Ectodermal cell (in vitro differentiated cells): ENCODE measurements at regions not wholly inside any gene's neighbourhood (a gene's known extent, or its start where the extent isn't known, plus 50 kb on each side); places are given as distances from the start of the nearest gene placed in this dataset.
"Not testable (repeated sequence)": the region's sequence is repeated elsewhere in the genome, so short reads cannot be mapped to it uniquely, and the experiment has no call there.

Experiments used
- H3K27ac ChIP-seq: 2 replicates; pipeline ENCODE4 v1.7.0; 2013; ENCODE audit warnings: mild to moderate bottlenecking, low read depth, low read length; ENCODE audit not compliant: insufficient read depth, poor library complexity, severe bottlenecking
- H3K27me3 ChIP-seq: 2 replicates; pipeline ENCODE4 v1.7.0; 2013; ENCODE audit warnings: mild to moderate bottlenecking, low read length; ENCODE audit not compliant: insufficient read depth, control insufficient read depth, poor library complexity, severe bottlenecking
- H3K36me3 ChIP-seq: one replicate; pipeline ENCODE4 v1.7.0; 2013; ENCODE audit warnings: low read length; ENCODE audit not compliant: control insufficient read depth, insufficient read depth
- H3K4me1 ChIP-seq: one replicate; pipeline ENCODE4 v1.7.0; 2013; ENCODE audit warnings: low read length; ENCODE audit not compliant: control insufficient read depth, insufficient read depth
- H3K4me3 ChIP-seq: 2 replicates; pipeline ENCODE4 v1.7.0; 2013; ENCODE audit warnings: low read depth, low read length, control low read depth; ENCODE audit not compliant: insufficient read depth
- H3K9me3 ChIP-seq: 2 replicates; pipeline ENCODE4 v1.7.0; 2013; ENCODE audit warnings: mild to moderate bottlenecking, low read length, moderate library complexity; ENCODE audit not compliant: control insufficient read depth
- WGBS, 2 experiments: methylation state at CpG; one replicate each; pipeline ENCODE4 v1.1.7; 2013; ENCODE audit warnings: missing lambda C conversion rate in 2 of 2; 5-methylcytosine and 5-hydroxymethylcytosine counted together

DNA sequence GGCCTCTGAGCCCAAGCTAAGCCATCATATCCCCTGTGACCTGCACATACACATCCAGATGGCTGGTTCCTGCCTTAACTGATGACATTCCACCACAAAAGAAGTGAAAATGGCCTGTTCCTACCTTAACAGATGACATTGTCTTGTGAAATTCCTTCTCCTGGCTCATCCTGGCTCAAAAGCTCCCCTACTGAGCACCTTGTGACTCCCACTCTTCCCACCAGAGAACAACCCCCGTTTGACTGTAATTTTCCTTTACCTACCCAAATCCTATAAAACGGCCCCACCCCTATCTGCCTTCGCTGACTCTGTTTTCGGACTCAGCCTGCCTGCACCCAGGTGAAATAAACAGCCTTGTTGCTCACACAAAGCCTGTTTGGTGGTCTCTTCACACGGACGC lies 2284.3 kb upstream of the AGA start:
- H3K4me1 ChIP-seq, H3K27me3 ChIP-seq, H3K4me3 ChIP-seq, H3K36me3 ChIP-seq, H3K27ac ChIP-seq, H3K9me3 ChIP-seq: not testable (repeated sequence)
- WGBS, 2 experiments, result 87 to 88% methylated on average over 6 of the region's 6 CpGs

DNA sequence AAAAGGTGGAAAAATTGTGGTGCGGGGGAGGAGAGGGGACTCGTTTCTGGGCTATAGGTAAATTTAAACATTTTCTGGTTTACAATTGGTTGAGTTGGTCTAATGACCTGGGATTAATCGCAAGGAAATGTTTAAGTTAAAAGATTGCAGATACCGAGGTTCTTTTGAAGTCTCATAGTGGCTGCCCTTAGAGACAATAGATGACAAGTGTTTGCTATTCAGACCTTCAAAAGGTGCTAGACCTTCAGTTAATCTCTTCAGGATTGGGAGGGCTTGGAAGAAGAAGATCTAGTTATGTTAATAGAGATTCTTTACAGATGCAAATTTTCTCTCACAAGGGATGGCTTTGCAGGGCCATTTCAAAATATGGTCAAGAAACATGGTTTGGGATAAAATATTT lies 2286.1 kb upstream of the AGA start:
- H3K9me3 ChIP-seq, result no peaks in the 10 kb centered on the region
- H3K36me3 ChIP-seq, result no peaks in the 10 kb centered on the region
- no peaks in the 10 kb centered on the region for H3K4me1 ChIP-seq
- H3K27me3 ChIP-seq, result no peaks in the 10 kb centered on the region
- H3K4me3 ChIP-seq, result no peak overlapping the region
- 89 to 91% methylated on average over 4 of the region's 4 CpGs for WGBS, 2 experiments
- H3K27ac ChIP-seq, result no peak overlapping the region

DNA sequence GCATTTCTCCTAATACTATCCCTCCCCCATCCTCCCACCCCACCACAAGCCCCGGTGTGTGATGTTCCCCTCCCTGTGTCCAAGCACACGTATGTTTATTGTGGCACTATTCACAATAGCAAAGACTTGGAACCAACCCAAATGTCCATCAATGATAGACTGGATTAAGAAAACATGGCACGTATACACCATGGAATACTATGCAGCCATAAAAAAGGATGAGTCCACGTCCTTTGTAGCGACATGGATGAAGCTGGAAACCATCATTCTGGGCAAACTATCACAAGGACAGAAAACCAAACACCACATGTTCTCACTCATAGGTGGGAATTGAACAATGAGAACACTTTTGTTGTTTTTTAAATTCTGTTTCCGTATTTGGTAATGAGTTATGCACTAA lies 2294.6 kb upstream of the AGA start:
- not testable (repeated sequence) for H3K36me3 ChIP-seq, H3K4me3 ChIP-seq, H3K27me3 ChIP-seq, H3K9me3 ChIP-seq, H3K4me1 ChIP-seq, H3K27ac ChIP-seq
- WGBS, 2 experiments, result 90 to 95% methylated on average over 5 of the region's 6 CpGs

DNA sequence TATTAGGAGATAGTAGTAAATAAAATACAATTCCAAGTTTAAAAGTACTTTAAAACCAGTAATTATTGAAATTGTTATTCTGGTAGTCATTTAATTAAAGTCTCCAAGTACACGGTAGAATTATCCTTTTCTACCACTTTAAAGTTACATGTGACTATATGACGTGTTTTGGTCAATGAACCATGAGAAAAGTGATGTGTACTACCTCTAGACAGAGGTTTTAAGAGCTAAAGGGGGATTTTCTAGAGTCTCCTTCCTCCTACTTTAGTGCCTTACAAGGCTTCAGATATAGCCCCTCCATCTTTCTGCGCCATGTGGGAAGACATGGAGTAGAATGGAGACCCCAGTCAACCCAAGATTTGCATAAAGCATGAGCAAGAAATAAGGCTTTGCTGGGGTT lies 2296.6 kb upstream of the AGA start:
- Histone ChIP-seq H3K36me3 (no peaks in the 10 kb centered on the region), H3K27me3 (no peaks in the 10 kb centered on the region), H3K4me3 (no peak overlapping the region), H3K4me1 (no peaks in the 10 kb centered on the region), H3K9me3 (no peaks in the 10 kb centered on the region), H3K27ac (no peak overlapping the region)
- 72 to 100% methylated on average over 2 to 3 of the region's 3 CpGs for WGBS, 2 experiments

DNA sequence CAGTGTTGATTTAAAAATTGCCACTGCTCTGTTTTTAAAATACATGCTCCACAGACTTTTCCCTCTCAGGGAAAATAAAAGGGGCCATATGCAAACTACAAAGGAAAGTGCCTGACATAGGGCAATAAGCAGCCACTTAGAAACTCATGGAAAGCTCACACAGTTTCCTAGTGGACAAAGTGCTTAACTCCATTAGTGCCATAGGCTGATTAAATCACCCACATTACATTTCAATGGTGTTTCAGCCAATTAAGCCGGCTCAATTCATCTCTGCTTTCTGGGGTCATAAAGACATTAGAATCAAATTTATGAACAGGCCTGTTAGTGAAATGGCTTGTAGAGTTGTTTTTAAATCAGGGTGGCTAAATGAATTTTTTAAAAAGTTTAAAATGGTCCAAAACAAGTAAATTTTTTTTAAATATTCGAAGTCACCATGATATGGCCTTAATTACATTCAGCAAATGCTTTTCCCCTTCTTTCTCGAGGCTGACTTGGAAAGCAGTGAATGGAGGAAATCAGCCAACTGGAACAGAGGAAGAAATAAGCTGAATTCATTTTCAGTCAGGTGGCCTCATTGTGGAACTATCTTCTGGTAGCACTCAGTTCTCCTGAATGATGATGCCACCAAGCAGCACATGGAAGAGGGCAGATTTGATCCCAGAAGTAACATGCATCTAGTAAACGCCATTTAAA lies 2305.1 kb upstream of the AGA start:
- no peaks in the 10 kb centered on the region for H3K27me3 ChIP-seq
- 97% methylated on average over 4 of the region's 4 CpGs for WGBS, 2 experiments
- H3K4me3 ChIP-seq, result no peak overlapping the region
- no peaks in the 10 kb centered on the region for H3K36me3 ChIP-seq
- no peaks in the 10 kb centered on the region for H3K9me3 ChIP-seq
- H3K4me1 ChIP-seq, result no peaks in the 10 kb centered on the region
- H3K27ac ChIP-seq, result no peak overlapping the region

DNA sequence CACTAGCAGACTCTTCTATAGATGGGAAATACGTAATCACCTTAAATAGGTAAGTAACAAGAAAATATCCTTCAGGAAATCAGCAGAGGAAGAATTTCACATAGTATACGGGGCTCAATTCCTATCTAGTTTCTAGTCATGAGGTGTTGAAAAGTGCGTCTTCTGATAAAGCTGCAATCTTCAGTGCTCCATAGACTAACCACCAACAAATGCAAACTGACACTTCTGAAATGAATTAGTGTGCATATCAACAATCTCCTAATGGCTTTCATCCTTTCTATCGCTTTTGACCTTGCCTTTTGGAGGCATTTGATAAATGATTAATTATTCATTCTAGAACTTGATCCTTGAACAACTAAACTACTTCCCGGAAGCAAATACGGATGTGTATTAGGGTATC lies 2306.6 kb upstream of the AGA start:
- Histone ChIP-seq H3K36me3 (no peaks in the 10 kb centered on the region), H3K4me1 (no peaks in the 10 kb centered on the region), H3K27me3 (no peaks in the 10 kb centered on the region), H3K27ac (no peak overlapping the region), H3K4me3 (no peak overlapping the region), H3K9me3 (no peaks in the 10 kb centered on the region)
- 93 to 98% methylated on average over 4 to 6 of the region's 6 CpGs for WGBS, 2 experiments

DNA sequence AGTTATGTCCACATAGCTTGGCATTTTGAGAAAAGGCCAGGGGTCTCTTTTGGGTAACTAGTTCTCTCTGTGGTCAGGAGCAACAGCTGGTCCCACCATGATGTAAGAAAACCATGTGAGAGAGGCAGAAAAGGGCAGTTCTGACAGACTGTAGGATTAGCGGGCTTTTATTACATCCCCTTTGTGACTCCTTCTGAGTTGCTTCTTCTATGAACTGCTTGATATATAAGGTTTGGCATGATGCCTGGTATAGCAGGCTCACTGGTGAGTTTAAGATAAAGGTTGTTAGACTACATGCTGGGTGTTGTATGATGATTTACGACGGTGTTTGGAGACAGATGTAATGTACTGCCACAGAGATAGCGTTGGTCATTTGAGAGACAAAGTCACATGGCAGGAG lies 2308.1 kb upstream of the AGA start:
- Histone ChIP-seq H3K27ac (no peak overlapping the region), H3K4me1 (no peaks in the 10 kb centered on the region), H3K27me3 (no peaks in the 10 kb centered on the region), H3K36me3 (no peaks in the 10 kb centered on the region), H3K9me3 (no peaks in the 10 kb centered on the region), H3K4me3 (no peak overlapping the region)
- 91 to 96% methylated on average over 4 of the region's 4 CpGs for WGBS, 2 experiments

DNA sequence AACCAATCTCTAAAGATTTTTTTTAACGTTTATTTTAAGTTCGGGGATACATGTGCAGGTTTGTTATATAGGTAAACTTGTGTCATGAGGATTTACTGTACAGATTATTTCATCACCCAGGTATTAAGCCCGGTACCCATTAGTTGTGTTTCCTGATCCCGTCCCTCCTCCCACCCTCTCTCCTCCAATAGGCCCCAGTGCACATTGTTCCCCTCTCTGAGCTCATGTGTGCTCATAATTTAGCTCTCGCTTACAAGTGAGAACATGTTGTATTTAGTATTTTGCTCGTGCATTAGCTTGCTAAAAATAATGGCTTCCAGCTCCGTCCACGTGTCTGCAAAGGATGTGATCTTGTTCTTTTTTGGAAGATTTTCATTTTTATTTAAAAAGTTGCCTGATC lies 2309.4 kb upstream of the AGA start:
- WGBS, 2 experiments, result 88 to 95% methylated on average over 6 to 8 of the region's 8 CpGs
- Histone ChIP-seq H3K27ac (no peak overlapping the region), H3K27me3 (no peaks in the 10 kb centered on the region), H3K4me3 (no peak overlapping the region), H3K9me3 (no peaks in the 10 kb centered on the region), H3K4me1 (no peaks in the 10 kb centered on the region), H3K36me3 (no peaks in the 10 kb centered on the region)

DNA sequence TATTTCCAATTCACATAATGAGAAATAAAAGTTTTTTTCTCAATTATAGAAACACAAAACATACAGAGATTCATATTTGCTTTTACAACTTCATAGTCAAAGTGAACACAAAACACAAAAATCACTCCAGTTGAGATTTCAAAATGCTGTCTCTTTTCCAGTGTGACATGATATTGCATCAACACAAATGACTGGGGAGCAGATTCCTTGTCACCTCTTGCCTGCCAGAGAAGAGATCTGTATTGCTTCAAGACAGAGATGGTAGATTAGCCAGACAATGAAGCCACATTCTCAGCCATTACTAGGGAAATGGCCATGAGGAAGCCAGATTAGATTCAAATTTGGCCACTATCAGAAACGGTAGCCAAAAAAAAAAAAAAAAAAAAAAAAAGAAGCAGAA lies 2313.1 kb upstream of the AGA start:
- H3K9me3 ChIP-seq, result no peaks in the 10 kb centered on the region
- no peaks in the 10 kb centered on the region for H3K27me3 ChIP-seq
- H3K4me3 ChIP-seq, result no peak overlapping the region
- no peaks in the 10 kb centered on the region for H3K4me1 ChIP-seq
- 50 to 56% methylated on average over 1 of the region's 1 CpG for WGBS, 2 experiments
- H3K36me3 ChIP-seq, result no peaks in the 10 kb centered on the region
- H3K27ac ChIP-seq, result no peak overlapping the region

DNA sequence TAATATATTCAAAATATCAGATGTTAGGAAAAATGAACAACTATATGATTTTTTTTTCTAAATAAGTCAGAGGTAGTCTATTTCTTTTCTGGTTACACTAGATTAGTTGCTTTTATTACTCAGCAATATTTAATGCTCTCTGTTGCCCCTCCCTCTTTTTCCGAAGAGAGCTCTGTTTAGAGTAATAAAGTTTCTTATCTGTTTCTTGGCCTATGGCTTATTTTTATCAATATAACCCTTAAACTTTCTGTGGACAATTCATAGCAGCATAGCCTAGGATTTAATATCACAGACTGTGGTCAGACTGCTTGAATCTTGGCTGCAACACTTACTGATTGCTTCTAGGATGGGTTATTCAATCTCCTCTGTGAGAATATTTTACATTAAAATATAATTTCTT lies 2315.4 kb upstream of the AGA start:
- H3K27me3 ChIP-seq, result no peaks in the 10 kb centered on the region
- no peak overlapping the region for H3K27ac ChIP-seq
- H3K36me3 ChIP-seq, result no peaks in the 10 kb centered on the region
- H3K4me3 ChIP-seq, result no peak overlapping the region
- no peaks in the 10 kb centered on the region for H3K9me3 ChIP-seq
- no peaks in the 10 kb centered on the region for H3K4me1 ChIP-seq
- WGBS, 2 experiments, result no CpG with 5 or more reads among the region's 1 CpG

DNA sequence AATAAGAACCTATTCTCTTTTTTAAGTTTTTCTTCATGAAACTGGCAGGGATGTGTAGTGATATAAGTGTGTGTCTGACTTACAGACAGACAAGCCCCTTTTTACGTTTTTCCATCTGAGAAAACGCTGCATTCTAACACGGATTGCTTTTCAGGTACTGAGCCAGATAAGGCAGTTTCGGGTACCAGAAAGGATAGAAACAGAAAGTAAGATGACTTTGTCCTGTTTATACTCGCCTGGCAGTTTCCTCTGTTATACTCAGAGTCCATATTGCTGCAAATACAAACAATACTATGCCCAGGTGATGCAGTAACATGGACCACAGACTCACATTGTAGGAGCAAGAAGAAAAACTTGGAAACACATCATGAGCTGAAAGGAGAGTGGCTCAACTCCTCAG lies 2320.6 kb upstream of the AGA start:
- H3K4me3 ChIP-seq, result no peak overlapping the region
- no peaks in the 10 kb centered on the region for H3K36me3 ChIP-seq
- H3K27ac ChIP-seq, result no peak overlapping the region
- no peaks in the 10 kb centered on the region for H3K27me3 ChIP-seq
- H3K9me3 ChIP-seq, result no peaks in the 10 kb centered on the region
- WGBS, 2 experiments, result 93 to 95% methylated on average over 5 of the region's 5 CpGs
- H3K4me1 ChIP-seq, result no peaks in the 10 kb centered on the region
